ENCODE measurements at regions not wholly inside any gene's neighbourhood (a gene's known extent, or its start where the extent isn't known, plus 50 kb on each side); places are given as distances from the start of the nearest gene placed in this dataset.
A peak's percentile ranks its signal among the peaks of the same experiment; 100 is the strongest.

DNA sequence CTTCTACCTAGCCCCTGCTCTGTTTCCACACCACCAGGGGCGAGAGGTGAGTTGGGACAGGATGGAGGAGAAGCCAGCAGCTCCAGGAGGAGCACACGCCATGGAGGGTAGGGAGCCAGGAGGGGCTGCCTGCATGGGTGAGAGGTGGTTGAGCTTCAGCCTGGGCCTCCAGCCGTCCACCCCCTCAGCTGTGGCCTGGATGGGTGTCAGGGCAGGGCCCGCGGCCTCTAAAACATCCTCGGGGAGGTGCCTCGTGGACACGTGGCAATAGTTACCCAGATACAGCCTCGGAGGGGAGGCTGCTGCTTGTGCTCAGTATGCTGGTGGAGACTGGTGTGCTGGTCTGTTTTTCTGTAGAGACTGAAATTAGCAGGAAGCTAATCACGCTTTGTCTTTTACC lies 104.7 kb upstream of the GSE1 start:
- Mint-ChIP-seq H3K36me3 (ENCODE audit: low read depth) (no peaks in the 10 kb centered on the region), H3K27me3 (ENCODE audit: low read depth) (peaks cover 8% of the 10 kb centered on the region), H3K4me1 (peaks cover 48% of the 10 kb centered on the region), H3K4me3 (no peak overlapping the region), H3K9me3 (no peaks in the 10 kb centered on the region), H3K27ac (no peak overlapping the region)
- TF ChIP-seq, protein P1, sequence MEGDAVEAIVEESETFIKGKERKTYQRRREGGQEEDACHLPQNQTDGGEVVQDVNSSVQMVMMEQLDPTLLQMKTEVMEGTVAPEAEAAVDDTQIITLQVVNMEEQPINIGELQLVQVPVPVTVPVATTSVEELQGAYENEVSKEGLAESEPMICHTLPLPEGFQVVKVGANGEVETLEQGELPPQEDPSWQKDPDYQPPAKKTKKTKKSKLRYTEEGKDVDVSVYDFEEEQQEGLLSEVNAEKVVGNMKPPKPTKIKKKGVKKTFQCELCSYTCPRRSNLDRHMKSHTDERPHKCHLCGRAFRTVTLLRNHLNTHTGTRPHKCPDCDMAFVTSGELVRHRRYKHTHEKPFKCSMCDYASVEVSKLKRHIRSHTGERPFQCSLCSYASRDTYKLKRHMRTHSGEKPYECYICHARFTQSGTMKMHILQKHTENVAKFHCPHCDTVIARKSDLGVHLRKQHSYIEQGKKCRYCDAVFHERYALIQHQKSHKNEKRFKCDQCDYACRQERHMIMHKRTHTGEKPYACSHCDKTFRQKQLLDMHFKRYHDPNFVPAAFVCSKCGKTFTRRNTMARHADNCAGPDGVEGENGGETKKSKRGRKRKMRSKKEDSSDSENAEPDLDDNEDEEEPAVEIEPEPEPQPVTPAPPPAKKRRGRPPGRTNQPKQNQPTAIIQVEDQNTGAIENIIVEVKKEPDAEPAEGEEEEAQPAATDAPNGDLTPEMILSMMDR (IDR thresholded peaks at IDR 0.05; ENCODE audit: unreplicated experiment in 3 of 3), result no peak

DNA sequence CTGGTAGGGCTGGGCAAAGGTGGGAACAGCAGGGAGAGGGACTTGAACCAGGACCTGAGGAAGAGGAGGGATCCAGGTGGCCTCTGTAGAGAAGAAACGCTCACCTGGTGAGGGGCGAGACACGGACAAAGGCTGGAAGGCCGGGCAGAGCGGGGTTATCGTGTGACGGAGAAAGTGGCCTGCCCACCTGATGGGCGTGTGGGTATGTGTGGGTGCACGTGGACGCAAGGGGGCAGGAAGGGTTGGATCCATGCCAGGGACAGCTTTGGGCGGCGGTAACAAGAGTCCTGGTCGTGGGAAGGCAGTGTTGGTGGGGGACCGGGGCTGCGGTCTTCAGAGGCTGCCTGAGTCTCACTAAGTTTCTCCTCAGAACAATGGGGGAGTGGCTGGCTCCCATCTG lies 104.1 kb upstream of the GSE1 start:
- H3K36me3 Mint-ChIP-seq (ENCODE audit: low read depth), result no peaks in the 10 kb centered on the region
- H3K27ac Mint-ChIP-seq, result no peak overlapping the region
- peaks cover 8% of the 10 kb centered on the region for H3K27me3 Mint-ChIP-seq (ENCODE audit: low read depth)
- H3K4me1 Mint-ChIP-seq, result peaks cover 48% of the 10 kb centered on the region
- H3K9me3 Mint-ChIP-seq, result no peaks in the 10 kb centered on the region
- no peak overlapping the region for H3K4me3 Mint-ChIP-seq
- TF ChIP-seq, protein P1 (IDR thresholded peaks at IDR 0.05; ENCODE audit: unreplicated experiment in 3 of 3), result no peak

DNA sequence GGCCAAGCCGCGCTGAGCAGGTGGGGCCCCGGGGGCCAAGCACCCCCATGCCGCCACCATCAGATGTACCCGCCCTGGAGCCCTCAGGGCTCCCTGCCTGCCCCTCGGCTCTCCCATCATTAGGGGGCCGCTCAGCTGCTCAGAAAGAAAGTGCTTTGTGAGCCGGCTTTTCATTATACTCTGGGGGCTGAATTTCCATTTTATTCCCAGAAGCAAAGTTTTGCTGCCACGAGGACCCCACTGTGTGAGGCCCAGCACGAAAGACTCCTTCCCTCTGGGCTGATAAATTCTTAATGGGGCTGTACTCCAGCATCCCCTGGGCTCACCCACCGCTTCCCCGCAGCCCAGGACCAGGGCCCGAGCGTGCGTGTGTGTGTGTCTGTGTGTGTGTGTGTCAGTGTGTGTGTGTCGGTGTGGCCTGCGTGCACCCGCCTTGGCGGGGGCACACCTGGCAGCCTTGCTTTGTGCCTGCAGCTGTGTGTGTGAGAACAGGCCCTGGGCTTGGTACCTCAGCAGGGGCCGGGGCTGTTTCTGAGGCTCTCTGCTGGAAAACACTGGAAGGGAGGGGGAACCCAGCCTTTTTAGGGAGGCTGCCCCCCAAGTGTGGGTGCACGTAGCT lies 103.0 kb upstream of the GSE1 start:
- H3K36me3 Mint-ChIP-seq (ENCODE audit: low read depth), result no peaks in the 10 kb centered on the region

DNA sequence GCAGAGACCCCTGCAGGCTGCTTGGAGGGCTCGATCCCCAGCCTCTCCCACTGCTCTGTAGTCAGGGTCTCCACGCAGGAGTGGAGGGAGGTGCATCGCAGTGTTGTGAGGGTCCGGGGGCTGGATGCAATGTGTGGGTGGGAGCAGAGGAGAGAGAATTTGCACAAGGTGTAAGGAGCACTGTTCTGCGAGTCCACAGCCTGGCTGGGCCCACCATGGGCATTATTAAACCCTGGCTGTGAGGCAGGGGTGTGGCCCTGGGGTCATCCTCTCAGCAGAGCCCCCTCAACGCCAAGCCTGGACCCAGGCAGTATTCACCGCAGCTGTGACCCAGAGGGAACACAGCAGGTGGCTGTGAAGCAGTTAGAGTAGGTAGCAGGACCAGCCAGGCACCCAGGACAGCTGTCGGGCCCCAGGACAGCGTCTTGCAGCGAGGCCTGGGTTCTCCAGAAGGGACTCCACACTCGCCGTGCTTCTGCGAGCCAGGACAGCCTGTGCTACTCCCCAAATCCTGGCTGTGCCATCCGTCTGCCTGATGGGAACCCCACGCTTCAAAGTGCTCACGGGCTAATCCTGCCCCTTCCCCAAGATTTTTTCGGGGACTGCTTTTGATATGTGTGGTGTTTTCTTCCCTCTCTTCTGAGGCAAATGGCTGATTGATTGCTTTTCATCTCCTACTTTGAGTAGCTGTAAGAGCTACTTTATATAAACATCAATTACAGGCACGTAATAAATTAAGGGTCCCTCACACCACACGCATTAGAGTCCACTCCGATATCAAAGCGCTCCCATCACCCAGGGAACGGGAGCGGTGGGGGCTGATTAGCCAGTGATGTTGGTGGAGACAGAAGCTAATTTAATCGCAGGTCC lies 100.9 kb upstream of the GSE1 start:
- Mint-ChIP-seq H3K9me3 (no peaks in the 10 kb centered on the region), H3K4me1 (peaks cover 47% of the 10 kb centered on the region), H3K4me3 (no peak overlapping the region), H3K36me3 (ENCODE audit: low read depth) (no peaks in the 10 kb centered on the region), H3K27ac (peak overlapping the region in 2 of 3 experiments; percentile 50 to 72), H3K27me3 (ENCODE audit: low read depth) (peaks cover 8% of the 10 kb centered on the region)
- TF ChIP-seq, protein P1 (IDR thresholded peaks at IDR 0.05; ENCODE audit: unreplicated experiment in 3 of 3), result no peak

More for the DNA sequence above, 103.0 kb upstream of the GSE1 start:
- TF ChIP-seq, protein P1 (IDR thresholded peaks at IDR 0.05; ENCODE audit: unreplicated experiment in 3 of 3), result no peak
- H3K27ac Mint-ChIP-seq, result no peak overlapping the region
- no peaks in the 10 kb centered on the region for H3K9me3 Mint-ChIP-seq
- no peak overlapping the region for H3K4me3 Mint-ChIP-seq
- peaks cover 8% of the 10 kb centered on the region for H3K27me3 Mint-ChIP-seq (ENCODE audit: low read depth)
- peaks cover 48% of the 10 kb centered on the region for H3K4me1 Mint-ChIP-seq

DNA sequence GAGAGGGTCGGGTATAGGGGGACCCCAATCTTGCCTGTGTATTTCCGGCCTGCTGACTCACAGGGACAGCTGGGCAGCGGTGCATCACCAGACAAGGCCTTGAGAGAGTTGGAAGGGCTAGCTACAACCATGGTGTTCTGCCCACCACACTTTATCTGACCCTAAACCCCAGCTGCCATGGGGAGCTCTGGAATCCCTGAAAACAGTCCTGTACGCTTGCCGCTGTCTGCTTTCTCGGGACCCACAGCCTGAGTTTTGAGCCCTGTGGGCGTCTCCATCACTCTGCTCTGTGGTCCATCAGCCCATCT lies 100.4 kb upstream of the GSE1 start:
- Mint-ChIP-seq H3K4me3 (no peak overlapping the region), H3K9me3 (no peaks in the 10 kb centered on the region), H3K27ac (peak overlapping the region in 2 of 3 experiments; percentile 50 to 72), H3K27me3 (ENCODE audit: low read depth) (peaks cover 13% of the 10 kb centered on the region), H3K4me1 (peaks cover 52% of the 10 kb centered on the region), H3K36me3 (ENCODE audit: low read depth) (no peaks in the 10 kb centered on the region)
- TF ChIP-seq, protein P1 (IDR thresholded peaks at IDR 0.05; ENCODE audit: unreplicated experiment in 3 of 3), result no peak

Measured in nephron (organoid).